Type B pancreatic cell (in vitro differentiated cells): ENCODE measurements at regions not wholly inside any gene's neighbourhood (a gene's known extent, or its start where the extent isn't known, plus 50 kb on each side); places are given as distances from the start of the nearest gene placed in this dataset.

ENCODE experiments used
- DNase-seq: peaks from one replicate; pipeline ENCODE4 v3.0.0; 2021; ENCODE audit warnings: mixed read lengths; ENCODE audit not compliant: unreplicated experiment; ENCODE audit errors: extremely low spot score
- H3K27ac Mint-ChIP-seq: 2 replicates; pipeline ENCODE4 v1.8.0; 2021; ENCODE audit warnings: mild to moderate bottlenecking, mixed read lengths
- H3K27me3 Mint-ChIP-seq: 2 replicates; pipeline ENCODE4 v1.8.0; 2021; ENCODE audit warnings: mixed read lengths
- H3K36me3 Mint-ChIP-seq: 2 replicates; pipeline ENCODE4 v1.8.0; 2021; ENCODE audit warnings: mixed read lengths
- H3K4me1 Mint-ChIP-seq: one replicate; pipeline ENCODE4 v1.8.0; 2021; ENCODE audit warnings: mixed read lengths; ENCODE audit not compliant: unreplicated experiment
- H3K4me3 Mint-ChIP-seq: 2 replicates; pipeline ENCODE4 v1.8.0; 2021; ENCODE audit warnings: mild to moderate bottlenecking, mixed read lengths
- H3K9me3 Mint-ChIP-seq: 2 replicates; pipeline ENCODE4 v1.8.0; 2021; ENCODE audit warnings: mixed read lengths
- TF ChIP-seq, protein P1 (sequence below): fragments of 200-600 bp; sonication (generic); conservative IDR thresholded peaks from 2 replicates; pipeline ENCODE4 v1.5.0; 2021; ENCODE audit warnings: antibody characterized with exemption, mild to moderate bottlenecking

DNA sequence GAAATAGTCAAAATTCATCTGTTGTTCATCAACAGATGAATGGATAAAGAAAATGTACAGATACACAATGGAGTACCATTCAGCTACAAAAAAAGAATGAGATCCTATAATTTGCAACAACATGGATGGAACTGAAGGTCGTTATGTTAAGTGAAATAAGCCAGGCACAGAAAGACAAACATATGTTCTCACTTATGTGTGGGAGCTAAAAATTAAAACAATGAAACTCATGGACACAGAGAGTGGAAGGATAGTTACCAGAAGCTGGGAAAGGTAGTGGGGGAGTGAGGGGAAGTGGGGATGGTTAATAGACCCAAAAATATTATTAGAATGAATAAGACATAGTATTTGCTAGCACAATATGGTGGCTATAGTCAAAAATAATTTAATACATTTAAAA, 70.0 kb upstream of the KCNMA1 start:
- H3K27ac Mint-ChIP-seq: no peak overlapping the region
- H3K4me1 Mint-ChIP-seq: peaks cover 8% of the 10 kb centered on the region
- H3K4me3 Mint-ChIP-seq: no peak overlapping the region
- no peak for DNase-seq
- H3K27me3 Mint-ChIP-seq: peaks cover 26% of the 10 kb centered on the region
- TF ChIP-seq, protein P1, sequence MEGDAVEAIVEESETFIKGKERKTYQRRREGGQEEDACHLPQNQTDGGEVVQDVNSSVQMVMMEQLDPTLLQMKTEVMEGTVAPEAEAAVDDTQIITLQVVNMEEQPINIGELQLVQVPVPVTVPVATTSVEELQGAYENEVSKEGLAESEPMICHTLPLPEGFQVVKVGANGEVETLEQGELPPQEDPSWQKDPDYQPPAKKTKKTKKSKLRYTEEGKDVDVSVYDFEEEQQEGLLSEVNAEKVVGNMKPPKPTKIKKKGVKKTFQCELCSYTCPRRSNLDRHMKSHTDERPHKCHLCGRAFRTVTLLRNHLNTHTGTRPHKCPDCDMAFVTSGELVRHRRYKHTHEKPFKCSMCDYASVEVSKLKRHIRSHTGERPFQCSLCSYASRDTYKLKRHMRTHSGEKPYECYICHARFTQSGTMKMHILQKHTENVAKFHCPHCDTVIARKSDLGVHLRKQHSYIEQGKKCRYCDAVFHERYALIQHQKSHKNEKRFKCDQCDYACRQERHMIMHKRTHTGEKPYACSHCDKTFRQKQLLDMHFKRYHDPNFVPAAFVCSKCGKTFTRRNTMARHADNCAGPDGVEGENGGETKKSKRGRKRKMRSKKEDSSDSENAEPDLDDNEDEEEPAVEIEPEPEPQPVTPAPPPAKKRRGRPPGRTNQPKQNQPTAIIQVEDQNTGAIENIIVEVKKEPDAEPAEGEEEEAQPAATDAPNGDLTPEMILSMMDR: no peak
- H3K9me3 Mint-ChIP-seq: no peaks in the 10 kb centered on the region
- H3K36me3 Mint-ChIP-seq: no peaks in the 10 kb centered on the region

GRCh38 chr10:77702166-77702565, 64.6 kb upstream of the KCNMA1 start:
- Mint-ChIP-seq H3K36me3 (no peaks in the 10 kb centered on the region), H3K27me3 (peaks cover 10% of the 10 kb centered on the region), H3K4me1 (no peaks in the 10 kb centered on the region), H3K9me3 (no peaks in the 10 kb centered on the region), H3K27ac (no peak overlapping the region), H3K4me3 (no peak overlapping the region)
- TF ChIP-seq, protein P1: no peak
- no peak for DNase-seq

DNA sequence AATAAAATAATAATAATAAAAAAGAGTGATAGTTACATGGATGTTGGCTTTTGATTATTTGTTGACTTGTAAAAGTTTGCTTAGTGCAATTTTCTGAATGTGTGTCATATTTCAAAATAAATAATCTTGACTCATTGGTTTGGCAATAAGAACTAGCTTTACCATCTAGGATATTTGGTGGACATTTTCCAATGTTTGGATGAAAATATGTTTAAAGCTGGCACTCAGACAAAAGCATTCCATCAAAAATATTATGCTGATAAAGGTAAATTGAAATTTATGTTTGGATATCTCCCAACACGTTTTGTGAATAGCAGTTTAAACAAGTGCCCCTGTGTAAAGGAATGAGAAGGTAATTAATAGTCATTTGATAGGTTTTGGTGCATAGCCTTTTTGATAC, 62.5 kb upstream of the KCNMA1 start:
- Mint-ChIP-seq H3K27me3 (peaks cover 10% of the 10 kb centered on the region), H3K36me3 (no peaks in the 10 kb centered on the region), H3K4me3 (no peak overlapping the region), H3K4me1 (no peaks in the 10 kb centered on the region), H3K9me3 (no peaks in the 10 kb centered on the region), H3K27ac (no peak overlapping the region)
- TF ChIP-seq, protein P1: no peak
- DNase-seq: no peak

- no peak overlapping the region for H3K27ac Mint-ChIP-seq
- H3K4me3 Mint-ChIP-seq: no peak overlapping the region
- peaks cover 14% of the 10 kb centered on the region for H3K27me3 Mint-ChIP-seq
- DNase-seq: no peak
- H3K36me3 Mint-ChIP-seq: no peaks in the 10 kb centered on the region
- H3K4me1 Mint-ChIP-seq: no peaks in the 10 kb centered on the region
- TF ChIP-seq, protein P1: no peak
- no peaks in the 10 kb centered on the region for H3K9me3 Mint-ChIP-seq
Measured at GRCh38 chr10:77699080-77699645, 61.6 kb upstream of the KCNMA1 start.

DNA sequence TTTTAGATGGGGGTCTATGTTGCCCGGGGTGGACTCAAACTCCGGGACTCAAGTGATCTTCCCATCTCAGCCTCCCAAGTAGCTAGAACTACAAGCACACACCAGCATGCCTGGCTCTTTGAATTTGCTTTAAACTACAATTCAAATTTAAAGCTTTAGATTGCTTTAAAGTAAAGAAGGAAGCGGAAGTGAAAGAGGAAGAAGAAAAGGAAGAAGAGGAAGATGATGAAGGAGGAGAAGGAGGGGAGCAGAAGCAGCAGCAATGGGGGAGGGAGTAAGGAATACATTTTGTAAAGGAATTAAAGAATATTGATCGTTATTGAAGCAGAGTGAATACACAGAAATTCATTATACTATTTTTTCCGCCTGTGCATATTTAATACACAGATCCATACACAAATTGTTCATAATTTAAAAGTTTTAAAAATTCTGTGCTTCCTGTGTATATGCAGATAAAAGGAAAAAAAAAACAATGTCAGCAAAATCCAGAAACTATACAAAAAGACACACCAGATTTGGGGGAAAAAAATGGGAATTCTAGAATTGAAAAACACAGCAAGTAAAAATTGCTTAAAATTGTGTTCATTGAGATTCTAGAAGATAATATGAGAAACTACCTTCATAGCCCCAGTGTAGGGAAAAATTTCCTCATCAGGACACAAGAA, 60.8 kb upstream of the KCNMA1 start:
- no peak overlapping the region for H3K27ac Mint-ChIP-seq

More for the DNA sequence above, 60.8 kb upstream of the KCNMA1 start:
- Mint-ChIP-seq H3K27me3 (peaks cover 15% of the 10 kb centered on the region), H3K4me1 (no peaks in the 10 kb centered on the region), H3K4me3 (no peak overlapping the region), H3K36me3 (no peaks in the 10 kb centered on the region), H3K9me3 (no peaks in the 10 kb centered on the region)
- DNase-seq: no peak
- TF ChIP-seq, protein P1: no peak
